ENCODE measurements at regions not wholly inside any gene's neighbourhood (a gene's known extent, or its start where the extent isn't known, plus 50 kb on each side); places are given as distances from the start of the nearest gene placed in this dataset.
"Not testable (repeated sequence)": the region's sequence is repeated elsewhere in the genome, so short reads cannot be mapped to it uniquely, and the experiment has no call there.

DNA sequence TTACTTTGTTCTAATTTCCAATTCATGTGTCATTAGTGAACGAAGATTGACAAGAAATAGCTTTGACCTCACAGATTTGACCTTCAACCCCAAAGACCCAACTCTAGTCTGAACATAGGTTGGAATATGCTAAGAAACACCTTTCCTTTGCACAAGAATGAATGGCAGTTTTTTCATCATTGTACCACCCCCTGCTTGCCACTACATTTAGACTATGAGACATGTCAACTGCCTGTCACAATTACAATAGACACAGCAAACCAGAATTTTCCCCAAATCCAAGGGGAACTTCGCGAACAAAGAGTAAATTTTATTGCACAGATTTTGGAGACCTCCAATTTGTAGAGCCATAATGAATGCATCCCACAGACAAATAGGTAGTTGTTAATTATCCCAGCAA, 535.4 kb downstream of the PRKD1 start:
- no peak for DNase-seq

DNA sequence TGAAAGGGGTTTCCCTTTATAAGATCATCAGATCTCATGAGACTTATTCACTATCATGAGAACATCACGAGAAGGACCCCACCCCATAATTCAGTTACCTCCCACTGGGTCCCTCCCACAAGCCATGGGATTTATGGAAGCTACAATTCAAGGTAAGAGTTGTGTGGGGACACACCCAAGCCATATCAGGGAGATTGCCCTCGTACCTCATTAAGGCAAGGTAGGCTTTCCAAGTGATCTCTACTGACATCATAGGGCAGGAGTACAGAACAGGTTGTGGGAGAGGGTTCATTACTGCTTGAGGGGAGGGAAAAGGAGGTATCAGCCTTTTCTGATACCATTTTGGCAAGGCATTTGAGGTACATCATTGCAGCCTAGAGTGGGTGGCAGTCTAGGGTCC, 524.6 kb downstream of the PRKD1 start:
- no peak for DNase-seq

DNA sequence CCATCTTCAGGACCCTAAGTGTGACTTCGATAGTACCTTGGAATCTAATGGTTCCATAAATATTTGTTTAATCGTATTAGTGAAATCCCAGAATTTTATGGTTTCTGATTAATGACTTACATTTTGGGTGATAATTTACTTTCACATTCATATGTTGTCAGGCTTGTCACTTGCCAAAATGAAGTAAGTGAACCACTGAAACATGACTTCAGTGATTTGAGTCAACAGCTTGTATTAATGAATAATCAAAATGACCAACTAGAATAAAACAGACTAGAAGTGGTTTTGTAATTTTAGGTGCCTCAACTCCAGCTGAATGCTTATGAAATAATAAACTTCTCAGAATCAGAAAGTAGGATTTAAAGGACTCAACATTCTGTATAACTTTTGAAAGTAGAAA, 517.1 kb downstream of the PRKD1 start:
- DNase-seq: no peak

DNA sequence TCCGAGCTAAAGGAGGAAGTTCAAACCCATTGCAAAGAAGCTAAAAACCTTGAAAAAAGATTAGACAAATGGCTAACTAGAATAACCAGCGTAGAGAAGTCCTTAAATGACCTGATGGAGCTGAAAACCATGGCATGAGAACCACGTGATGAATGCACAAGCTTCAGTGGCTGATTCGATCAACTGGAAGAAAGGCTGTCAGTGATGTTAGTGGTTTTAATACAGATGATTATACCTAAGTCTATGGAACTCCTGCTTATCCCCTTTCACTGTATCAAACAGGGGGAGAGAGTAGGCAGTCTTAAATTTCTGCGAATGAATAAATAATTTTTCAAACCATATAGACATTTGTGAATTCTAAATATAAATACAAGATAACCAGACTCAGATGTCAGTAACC, 512.7 kb downstream of the PRKD1 start:
- DNase-seq: not testable (repeated sequence)

DNA sequence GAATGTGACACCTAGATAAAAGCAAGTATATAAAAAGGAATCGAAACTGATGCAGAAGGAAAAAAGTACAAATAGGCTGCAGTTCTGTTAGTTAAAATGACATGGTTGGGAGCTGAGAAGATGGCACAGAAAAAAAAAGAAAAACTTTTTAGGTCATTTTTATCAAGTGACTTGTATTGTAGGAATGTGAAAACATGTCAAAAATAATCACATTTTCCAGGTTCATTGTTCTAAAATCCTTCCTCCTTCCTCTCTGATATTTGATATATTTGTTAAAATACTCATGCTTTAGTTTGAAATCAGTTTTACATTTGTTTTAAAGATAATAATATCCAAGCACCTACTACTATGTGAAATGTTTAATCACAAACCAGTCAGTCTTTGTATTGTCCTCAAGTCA, 507.9 kb downstream of the PRKD1 start:
- DNase-seq: no peak

DNA sequence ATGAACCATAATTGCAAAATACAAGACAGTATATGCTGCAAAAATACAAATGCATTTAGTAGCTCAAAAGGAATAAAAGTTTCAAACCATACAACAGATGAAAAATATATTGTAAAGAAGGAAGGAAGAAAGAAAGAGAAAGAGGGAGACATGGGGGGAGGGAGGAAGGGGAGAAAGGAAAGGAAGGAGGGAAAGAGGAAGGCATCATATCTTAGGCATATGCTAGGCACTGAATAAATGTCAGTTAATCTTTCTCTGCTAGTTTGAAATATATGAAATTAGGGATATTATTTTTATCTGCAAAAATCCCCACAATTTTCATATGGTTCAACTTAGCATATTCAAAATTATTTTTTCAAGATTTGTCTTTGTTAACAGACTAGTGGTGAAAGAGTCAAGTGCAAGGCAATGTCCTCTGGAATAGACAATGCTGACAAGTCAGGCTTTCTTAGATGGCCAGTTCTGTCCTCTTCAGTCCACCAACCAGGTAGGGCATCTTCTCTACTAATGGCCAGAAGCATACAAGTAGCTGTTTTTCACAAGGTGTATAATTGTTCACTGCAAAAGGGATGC, 506.4 kb downstream of the PRKD1 start:
- DNase-seq: no peak

DNA sequence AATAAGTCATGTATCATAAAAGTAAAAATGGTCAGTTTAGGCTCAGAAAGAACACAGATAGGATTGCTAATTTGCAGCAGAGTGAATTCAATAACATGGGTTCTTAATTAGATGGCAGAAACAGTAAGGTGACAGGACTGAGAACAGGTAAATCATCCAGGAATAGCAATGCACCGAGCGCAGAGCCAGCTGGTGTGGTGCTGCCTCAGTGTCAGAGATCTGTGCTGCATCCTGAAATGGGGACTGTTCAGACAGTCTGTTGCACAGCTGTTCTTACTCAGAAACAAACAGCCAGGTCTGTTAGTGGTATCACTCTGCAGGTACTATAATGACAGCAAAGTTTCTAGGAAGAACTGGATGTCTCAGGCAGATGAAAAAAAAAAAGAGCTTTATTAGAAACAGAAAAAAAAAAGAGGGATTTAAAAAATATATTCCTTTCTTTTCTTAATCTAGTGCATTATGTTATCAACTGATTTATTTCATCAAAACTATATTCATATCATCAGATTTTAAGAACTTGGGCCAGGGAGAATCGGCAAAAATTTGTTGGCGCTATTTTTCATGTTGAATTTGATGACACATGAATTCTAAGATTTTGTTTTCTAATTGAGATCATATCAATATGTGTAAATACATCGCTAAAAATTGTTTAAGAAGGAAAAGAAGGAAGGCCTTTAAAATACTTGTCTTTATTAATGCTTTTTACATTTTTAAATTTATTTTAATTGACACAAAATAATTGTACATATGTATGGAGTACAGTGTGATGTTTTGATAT, 501.8 kb downstream of the PRKD1 start:
- no peak for DNase-seq

DNA sequence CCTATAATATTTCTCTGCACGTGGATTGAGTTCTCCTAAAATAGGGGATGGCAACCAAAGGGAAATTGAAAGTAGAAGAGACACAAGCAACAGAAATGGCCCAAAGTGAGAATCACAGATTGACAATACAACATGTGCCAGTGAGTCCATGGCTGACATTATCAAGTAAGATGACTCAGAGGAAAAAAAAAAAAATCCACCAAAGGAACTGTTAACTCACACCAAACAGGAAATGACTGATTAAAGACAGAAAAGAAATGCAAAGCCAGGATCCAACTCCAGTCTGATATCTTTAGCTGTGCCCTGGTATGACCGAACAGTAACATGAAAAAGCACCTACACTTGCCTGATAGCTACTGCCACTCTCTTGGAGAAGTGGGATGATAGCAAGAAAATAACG, 485.0 kb downstream of the PRKD1 start:
- DNase-seq: no peak

DNA sequence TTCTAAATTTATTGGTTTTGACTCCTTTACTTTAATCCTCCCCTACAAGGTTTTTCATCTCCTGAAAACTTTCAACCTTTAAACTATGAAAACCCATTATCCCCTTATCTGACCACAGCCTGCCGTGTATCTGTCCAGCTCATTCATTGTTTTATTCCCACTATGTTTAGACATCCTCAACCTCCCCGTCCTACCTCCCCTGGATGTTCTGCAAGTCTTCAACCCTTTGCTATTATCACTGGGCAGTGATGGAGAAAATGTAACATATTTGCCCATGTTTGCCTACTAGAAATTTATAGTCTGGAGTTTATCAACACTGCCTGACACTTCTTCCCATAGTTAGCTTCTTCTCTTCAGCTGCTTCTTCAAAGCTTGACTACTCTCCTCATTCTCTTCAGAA, 483.4 kb downstream of the PRKD1 start:
- no peak for DNase-seq

DNA sequence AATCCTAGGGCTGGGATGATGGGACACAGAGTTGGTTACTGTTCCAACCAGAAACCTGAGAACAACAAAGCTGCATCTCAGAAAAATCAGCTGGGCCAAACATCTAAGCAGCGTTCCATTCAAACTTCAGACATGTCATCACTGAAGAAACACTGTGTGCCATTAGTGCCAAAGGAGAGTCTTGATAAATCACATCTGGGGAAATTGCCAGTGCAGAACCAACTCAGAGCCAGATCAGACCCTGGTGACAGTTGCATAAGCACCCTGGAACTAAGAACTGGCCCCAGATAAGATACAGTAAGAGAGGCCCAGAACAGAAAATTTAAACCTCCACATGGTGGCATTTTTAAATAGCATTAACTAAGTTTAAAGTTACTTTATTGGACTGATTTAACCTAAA, 482.8 kb downstream of the PRKD1 start:
- no peak for DNase-seq

DNA sequence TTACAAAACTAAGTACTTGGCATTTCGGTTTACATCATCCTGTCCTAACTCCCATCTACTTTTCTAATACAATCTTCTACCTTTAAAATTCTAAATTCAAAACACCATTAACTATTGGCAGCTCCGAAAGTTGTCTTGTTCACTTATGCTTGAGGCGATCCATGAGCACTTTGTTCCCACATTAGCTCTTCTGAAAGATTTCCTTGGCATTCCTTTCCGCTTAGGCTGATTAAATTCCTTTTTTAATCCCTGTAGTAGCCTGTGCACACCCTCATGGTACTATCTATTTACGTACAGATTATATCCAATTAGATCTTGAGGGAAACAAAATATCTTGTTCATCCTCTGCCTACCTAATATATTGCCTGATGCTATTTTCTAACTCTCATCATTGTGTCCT, 480.7 kb downstream of the PRKD1 start:
- DNase-seq: no peak

DNA sequence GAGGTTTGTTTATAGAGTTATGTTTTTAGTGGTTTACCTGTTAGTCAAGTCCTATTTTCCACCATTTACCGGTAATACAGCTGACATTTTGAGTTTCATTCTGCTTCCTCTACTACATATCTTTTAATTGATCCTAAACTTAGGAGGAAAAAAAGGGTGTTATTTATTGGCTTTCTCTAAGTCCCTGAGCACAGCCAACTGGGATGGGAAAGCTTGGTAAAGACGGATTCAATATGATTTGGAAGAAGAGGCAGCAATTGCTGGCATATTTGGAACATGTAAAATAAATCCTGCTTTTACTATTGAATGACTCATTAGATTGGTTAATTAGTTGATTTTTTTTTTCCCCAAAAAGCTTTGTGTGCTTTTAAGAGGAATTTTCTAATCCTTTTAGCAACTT, 475.7 kb downstream of the PRKD1 start:
- DNase-seq: no peak

DNA sequence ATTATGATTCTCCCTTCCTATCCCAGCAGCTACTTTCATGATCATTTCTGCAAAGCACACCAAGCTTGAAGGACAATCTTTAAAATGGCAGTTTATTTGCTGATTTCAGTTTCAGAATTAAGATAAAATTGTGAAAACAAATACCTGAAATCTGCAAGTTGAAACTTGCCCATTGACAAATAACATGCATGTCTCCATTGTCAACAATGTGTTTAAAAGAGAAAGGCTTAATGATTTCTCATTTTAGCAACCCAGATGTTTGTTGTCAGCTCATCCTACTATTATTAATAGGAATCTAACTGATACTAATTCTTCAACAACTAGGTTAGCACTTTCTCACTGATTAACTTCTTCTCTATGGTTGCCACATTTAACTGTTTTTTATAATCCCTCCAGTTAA, 474.6 kb downstream of the PRKD1 start:
- DNase-seq: no peak

DNA sequence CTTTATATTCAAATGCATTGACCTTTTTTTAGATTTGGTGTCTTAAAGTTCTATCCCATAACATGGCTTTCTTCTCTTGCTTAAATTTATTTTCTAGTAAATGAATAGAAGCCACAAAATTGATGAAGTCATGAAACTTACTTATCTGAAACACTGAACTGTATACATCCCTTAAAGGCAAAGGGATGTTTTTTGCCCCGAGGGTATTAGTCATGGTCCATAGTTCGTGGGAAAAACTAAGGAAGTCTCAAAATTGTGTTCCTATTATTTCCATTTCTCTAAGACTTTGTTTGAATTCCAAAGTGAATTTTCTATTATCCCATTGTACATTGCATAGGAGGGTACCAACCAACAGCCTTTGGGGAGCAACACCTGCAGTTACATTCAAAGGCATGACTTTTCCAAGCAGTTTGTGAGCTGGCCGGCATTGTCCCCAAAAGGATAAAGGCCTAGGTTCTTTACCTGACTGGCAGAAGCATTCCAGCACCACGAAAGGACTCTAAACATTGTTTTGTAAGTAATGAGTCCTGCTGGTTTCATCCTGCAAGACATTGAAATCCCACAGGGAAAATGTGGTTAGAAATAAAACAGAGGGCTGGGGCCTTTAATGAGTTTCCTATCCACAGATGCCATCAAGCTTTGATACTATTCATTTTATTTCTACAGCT, 473.5 kb downstream of the PRKD1 start:
- no peak for DNase-seq

DNA sequence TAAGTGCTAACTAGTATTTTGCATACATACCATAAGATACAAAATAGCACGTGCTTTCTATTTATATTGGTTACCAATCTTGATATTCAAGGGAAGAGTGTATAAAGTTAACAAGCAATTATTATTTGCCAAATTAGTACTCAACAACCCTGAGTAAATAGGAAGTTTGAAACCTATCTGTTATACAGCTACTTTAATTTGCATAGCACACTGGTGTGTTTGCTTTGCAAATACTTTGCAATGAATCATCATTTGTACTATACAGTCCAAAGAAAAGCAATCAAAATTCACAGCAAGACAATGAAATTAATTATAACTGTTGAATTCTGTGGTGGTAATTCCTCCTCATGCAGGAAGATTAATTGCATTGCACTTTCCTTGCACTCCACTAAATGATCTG, 469.1 kb downstream of the PRKD1 start:
- DNase-seq: no peak

DNA sequence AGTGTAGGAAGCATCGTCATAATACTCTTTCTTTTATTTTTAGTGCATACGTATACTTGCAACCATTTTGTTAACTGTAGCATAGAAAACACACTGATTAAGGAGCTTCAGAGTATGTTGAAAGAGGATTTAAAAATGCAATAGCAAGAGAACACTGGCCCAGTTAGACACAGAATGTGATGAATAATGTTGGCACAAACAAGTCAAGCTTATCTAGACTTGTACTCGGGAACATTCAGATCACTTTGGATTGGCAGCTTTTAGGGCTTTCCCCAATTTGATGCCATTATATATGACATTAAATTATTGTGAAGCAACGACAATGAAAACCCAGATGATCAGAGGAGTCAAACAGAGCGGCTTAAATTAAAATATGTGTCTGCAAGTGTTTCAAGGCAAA, 468.1 kb downstream of the PRKD1 start:
- DNase-seq: no peak

DNA sequence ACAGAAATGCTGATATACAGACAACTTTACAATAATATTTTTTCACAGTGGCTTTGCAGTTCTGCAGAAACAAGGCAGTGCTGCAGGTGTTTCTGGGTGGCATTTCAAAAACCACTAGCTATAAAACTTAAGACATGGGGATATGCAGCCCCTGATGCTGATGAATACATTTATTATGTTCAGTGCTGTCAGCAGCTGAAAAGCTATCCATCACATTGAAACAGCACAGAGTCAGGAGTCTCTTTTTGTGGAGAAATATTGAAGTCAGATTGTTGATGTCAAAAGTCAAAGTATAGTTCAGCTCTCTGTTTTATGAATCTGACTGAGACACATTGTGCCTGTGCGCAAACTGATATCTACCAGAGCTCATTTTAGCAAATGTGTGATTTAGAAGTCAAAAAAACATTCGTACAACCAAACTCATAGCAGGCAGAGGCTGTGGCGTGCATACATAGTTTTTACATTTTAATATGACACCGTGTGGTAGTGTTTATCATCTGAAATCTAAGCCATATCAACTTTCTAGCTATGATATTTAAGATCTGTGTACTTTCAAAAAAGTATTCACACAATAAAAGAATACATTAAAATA, 467.6 kb downstream of the PRKD1 start:
- DNase-seq: no peak

DNA sequence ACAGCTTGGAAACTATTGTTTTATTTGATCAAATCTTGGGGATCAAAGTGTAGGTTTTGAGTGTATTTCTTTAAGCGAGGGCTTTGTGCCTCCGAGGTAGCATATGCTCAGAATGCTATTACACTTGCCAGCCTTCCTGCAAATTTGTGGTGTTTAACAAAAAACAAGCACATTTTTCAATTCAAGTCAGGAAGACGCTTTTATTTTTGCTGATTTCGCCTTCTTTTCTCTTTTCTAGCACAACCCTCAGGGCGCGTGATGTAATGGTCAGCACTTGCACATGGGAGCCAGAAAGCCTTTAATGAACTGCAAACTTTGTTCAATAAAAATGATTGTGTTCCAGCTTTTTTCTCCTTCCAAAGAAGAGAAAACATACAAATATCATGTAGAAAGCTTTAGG, 466.5 kb downstream of the PRKD1 start:
- DNase-seq: no peak

DNA sequence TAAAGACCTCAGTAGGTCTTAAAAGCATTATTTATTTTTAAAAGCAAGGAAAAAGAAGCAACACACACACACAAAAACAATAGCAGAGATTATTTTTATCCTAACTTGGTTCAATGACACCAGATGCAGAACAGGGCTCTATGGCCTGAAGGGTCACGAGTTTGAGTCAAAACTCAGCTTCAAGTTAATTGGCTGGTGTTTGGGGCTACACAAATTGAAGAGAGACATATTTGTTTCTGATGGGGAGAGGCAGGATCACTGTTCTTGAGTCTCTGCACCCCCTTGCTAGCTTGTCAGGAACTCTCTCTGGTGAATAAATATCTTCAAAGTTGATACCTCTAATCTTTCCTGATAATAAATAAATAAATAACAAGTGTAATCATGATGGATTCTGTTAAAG, 466.1 kb downstream of the PRKD1 start:
- DNase-seq: no peak

DNA sequence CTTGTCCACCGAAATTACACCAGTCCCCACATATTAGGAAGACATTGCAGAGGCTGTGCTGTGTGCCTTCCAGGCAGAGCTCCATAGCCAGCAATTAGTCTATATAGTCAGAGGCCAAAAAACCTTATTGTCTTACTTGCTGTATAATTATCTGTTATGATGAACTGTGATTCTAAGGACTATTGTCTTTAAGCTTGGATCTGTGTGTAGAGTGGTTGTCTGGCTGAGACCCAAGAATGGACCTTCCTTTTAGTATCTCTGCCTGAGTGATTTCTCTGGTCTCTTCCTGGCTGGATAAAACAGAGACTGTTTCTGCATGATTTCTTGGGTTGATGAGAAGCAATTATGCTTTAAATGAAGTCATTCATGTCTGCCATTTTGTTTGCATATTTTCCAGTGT, 465.3 kb downstream of the PRKD1 start:
- no peak for DNase-seq

DNA sequence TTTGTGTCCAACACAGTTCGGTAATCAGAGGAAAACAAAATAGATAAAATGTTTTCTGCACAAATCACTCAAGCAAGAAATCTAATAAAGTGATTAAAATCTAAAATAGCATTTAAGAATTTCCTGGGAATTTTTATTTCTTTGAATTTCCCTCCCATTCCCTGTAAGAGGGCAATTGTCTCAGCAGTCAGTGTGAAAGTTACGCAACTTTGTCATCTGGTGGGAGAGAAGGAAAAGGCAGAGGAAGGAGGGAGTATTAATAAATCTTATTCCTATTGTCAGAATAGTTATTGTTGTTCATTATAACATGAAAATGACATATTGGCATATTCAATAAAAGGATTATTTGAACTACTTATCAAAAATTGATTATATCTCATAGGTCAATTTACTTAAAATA, 464.9 kb downstream of the PRKD1 start:
- DNase-seq: no peak

DNA sequence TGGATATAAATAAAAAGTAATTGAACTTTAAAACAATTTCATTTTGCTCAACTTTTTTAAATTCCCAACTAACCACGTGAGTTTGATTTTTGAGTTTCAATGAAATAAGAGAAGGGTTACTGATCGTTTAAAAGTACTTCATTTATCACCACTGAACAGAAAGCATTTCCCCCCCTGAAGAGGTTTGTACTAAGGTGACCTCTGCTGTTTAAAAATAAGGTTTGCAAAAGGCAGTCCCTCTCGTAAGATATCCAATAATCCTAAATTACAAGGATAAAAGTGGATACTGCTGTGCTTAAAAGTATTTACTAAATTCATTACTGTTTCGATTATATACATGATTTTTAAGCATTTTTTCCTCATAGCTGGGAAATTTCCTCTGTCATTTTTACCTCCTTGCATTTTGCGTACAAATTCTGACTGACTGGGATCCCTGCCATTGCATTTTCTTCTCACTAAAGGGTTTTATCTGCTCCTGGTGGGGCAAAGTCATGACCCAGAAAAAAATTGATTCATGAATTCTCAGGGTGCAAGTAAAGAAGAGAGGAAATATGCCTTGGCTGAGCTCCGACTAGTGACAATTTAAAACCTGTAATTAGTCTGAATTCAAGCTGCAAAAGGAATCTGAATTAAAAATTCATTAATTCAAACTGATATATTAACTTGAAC, 463.8 kb downstream of the PRKD1 start:
- no peak for DNase-seq

DNA sequence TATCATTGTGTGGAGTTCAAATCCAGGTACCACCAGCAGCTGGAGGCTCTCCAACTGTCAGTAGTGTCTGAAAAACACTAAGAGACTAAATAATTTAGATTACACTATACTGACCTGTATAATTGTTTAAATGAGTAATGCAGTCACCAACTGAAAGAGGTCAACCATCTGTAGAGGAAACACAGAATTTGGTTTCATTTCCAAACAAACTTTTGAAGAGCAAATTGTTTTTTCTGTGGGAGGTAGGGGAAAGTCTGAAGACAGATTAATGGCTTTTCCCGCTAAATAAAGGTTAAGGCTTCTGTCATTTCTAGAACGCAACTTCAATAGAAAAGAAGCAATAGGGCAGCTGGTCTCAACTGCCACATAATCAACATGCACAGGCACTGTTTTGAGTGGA, 462.6 kb downstream of the PRKD1 start:
- DNase-seq: no peak

DNA sequence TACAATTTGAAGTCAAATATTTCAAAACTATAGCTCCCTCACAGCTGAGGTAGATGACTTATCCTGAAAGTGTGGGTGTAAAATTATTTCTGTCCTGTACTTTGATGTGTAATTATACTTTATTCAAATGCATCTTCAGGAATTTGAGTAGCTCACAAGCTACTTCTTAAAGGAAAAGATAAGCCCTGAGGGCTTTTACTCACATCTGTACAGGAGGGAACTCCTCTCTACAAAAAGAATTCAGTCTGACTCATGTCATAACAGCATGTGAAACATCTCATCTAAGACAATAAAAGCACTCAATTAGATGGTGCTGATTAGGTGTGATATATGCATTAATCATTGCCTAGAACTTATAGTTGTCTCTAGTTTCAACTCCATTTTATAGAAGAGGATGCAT, 452.0 kb downstream of the PRKD1 start:
- DNase-seq: no peak
